Neural progenitor cell (in vitro differentiated cells): ENCODE measurements at regions not wholly inside any gene's neighbourhood (a gene's known extent, or its start where the extent isn't known, plus 50 kb on each side); places are given as distances from the start of the nearest gene placed in this dataset.

ENCODE experiments used
- EZH2 ChIP-seq: fragments of 200-600 bp; sonication (generic); IDR thresholded peaks from 2 replicates; pipeline ENCODE4 v1.6.1; 2017; ENCODE audit warnings: antibody characterized with exemption, mild to moderate bottlenecking, moderate library complexity
- EZH2phosphoT487 ChIP-seq: fragments of 200-600 bp; sonication (generic); IDR thresholded peaks from 2 replicates; pipeline ENCODE4 v1.6.1; 2017; ENCODE audit warnings: antibody characterized with exemption
- TF ChIP-seq, protein P1 (sequence below): fragments of 200-600 bp; sonication (generic); IDR thresholded peaks from 2 replicates; pipeline ENCODE4 v1.5.1; 2017; ENCODE audit warnings: antibody characterized with exemption, mild to moderate bottlenecking

DNA sequence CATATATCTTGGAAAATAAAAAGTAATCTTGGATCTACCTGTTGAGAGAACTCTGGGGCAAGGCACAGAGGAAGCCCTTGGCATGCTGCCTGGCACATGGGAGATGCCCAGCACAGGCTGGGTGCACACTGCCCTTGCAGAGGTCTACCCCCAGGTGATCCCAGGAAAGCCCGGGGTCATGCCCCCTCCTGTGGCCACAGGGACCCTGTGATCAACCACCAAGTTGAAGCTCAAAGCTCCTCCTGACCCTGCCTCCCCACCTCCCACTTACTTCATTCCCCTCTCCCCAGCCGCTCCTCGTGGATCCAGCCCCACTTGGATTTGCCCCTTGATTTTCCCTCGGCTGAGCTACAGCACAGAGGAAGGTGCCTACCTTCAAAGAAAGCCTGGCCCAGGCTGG lies 62.7 kb upstream of the LARS2 start:
- TF ChIP-seq, protein P1, sequence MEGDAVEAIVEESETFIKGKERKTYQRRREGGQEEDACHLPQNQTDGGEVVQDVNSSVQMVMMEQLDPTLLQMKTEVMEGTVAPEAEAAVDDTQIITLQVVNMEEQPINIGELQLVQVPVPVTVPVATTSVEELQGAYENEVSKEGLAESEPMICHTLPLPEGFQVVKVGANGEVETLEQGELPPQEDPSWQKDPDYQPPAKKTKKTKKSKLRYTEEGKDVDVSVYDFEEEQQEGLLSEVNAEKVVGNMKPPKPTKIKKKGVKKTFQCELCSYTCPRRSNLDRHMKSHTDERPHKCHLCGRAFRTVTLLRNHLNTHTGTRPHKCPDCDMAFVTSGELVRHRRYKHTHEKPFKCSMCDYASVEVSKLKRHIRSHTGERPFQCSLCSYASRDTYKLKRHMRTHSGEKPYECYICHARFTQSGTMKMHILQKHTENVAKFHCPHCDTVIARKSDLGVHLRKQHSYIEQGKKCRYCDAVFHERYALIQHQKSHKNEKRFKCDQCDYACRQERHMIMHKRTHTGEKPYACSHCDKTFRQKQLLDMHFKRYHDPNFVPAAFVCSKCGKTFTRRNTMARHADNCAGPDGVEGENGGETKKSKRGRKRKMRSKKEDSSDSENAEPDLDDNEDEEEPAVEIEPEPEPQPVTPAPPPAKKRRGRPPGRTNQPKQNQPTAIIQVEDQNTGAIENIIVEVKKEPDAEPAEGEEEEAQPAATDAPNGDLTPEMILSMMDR: no peak
- TF ChIP-seq EZH2 (no peak), EZH2phosphoT487 (no peak)
